Activated CD4-positive, CD25-positive, alpha-beta regulatory T cell treated with anti-CD3 and anti-CD28 coated beads, Interleukin-2, amount 50 U/mL, for 24 hours (primary cell): ENCODE measurements at regions not wholly inside any gene's neighbourhood (a gene's known extent, or its start where the extent isn't known, plus 50 kb on each side); places are given as distances from the start of the nearest gene placed in this dataset.
"Not testable (repeated sequence)": the region's sequence is repeated elsewhere in the genome, so short reads cannot be mapped to it uniquely, and the experiment has no call there.

Experiments used
- ATAC-seq, 2 donors: fragments of 150-1000 bp; cut with Tn5 transposase; one replicate each; pipeline ENCODE4 v1.10.0; 2021; ENCODE audit warnings: mild to moderate bottlenecking in 1 of 2, moderate library complexity in 1 of 2

- no peak for ATAC-seq
Measured at GRCh38 chr12:9334964-9335363, 126.8 kb upstream of the PZP start.

GRCh38 chr12:9334041-9334692, 126.0 kb upstream of the PZP start:
- ATAC-seq, result no peak

- no peak for ATAC-seq
Measured at GRCh38 chr12:9333161-9333560, 125.0 kb upstream of the PZP start.

GRCh38 chr12:9332564-9332963, 124.4 kb upstream of the PZP start:
- ATAC-seq, result no peak

GRCh38 chr12:9331218-9331626, 123.0 kb upstream of the PZP start:
- peak; percentile 60 to 84 for ATAC-seq

GRCh38 chr12:9329019-9329418, 120.8 kb upstream of the PZP start:
- ATAC-seq, result no peak

GRCh38 chr12:9328065-9328464, 119.9 kb upstream of the PZP start:
- no peak for ATAC-seq

- no peak for ATAC-seq
Measured at GRCh38 chr12:9327320-9327719, 119.1 kb upstream of the PZP start.

- ATAC-seq, result not testable (repeated sequence)
Measured at GRCh38 chr12:9326849-9327248, 118.7 kb upstream of the PZP start.

- no peak for ATAC-seq
Measured at GRCh38 chr12:9326085-9326484, 117.9 kb upstream of the PZP start.

- no peak for ATAC-seq
Measured at GRCh38 chr12:9325471-9325870, 117.3 kb upstream of the PZP start.

- no peak for ATAC-seq
Measured at GRCh38 chr12:9324782-9325181, 116.6 kb upstream of the PZP start.

GRCh38 chr12:9323144-9323681, 115.0 kb upstream of the PZP start:
- no peak for ATAC-seq

GRCh38 chr12:9319842-9320173, 111.6 kb upstream of the PZP start:
- ATAC-seq, result no peak

GRCh38 chr12:9319044-9319841, 111.0 kb upstream of the PZP start:
- peak in 1 of 2 donors; percentile 41 for ATAC-seq

- ATAC-seq, result not testable (repeated sequence)
Measured at GRCh38 chr12:9313479-9313878, 105.3 kb upstream of the PZP start.

- ATAC-seq, result not testable (repeated sequence)
Measured at GRCh38 chr12:9312406-9313392, 104.5 kb upstream of the PZP start.

GRCh38 chr12:9311454-9311853, 103.3 kb upstream of the PZP start:
- not testable (repeated sequence) for ATAC-seq

- not testable (repeated sequence) for ATAC-seq
Measured at GRCh38 chr12:9310645-9311044, 102.5 kb upstream of the PZP start.

- ATAC-seq, result not testable (repeated sequence)
Measured at GRCh38 chr12:9309749-9310148, 101.6 kb upstream of the PZP start.

GRCh38 chr12:9308745-9309144, 100.5 kb upstream of the PZP start:
- not testable (repeated sequence) for ATAC-seq

- ATAC-seq, result not testable (repeated sequence)
Measured at GRCh38 chr12:9308163-9308562, 100.0 kb upstream of the PZP start.

GRCh38 chr12:9307255-9307654, 99.1 kb upstream of the PZP start:
- ATAC-seq, result not testable (repeated sequence)
